Fibroblast of the aortic adventitia (primary cell): ENCODE measurements at regions not wholly inside any gene's neighbourhood (a gene's known extent, or its start where the extent isn't known, plus 50 kb on each side); places are given as distances from the start of the nearest gene placed in this dataset.

Experiments used
- DNase-seq: peaks from one replicate; pipeline ENCODE4 v3.0.0-alpha.2; 2010; ENCODE audit warnings: low read depth
- H3K4me3 ChIP-seq: 2 replicates; pipeline ENCODE4 v1.5.1; 2011; ENCODE audit warnings: low read depth, mild to moderate bottlenecking, control low read depth, low read length, moderate library complexity
- CTCF ChIP-seq: IDR thresholded peaks from 2 replicates; pipeline ENCODE4 v1.5.1; 2011; ENCODE audit warnings: mild to moderate bottlenecking, low read length, control low read depth, inconsistent platforms; ENCODE audit not compliant: insufficient read depth

- no peak for TF ChIP-seq CTCF
- no peak overlapping the region for H3K4me3 ChIP-seq
- peak; percentile 22 for DNase-seq
These were observed 361.4 kb upstream of the PTBP2 start for GRCh38 chr1:96360036-96360795.

GRCh38 chr1:96361271-96361856 is 360.2 kb upstream of the PTBP2 start:
- no peak for DNase-seq
- no peak overlapping the region for H3K4me3 ChIP-seq
- no peak for TF ChIP-seq CTCF

GRCh38 chr1:96361961-96362360 is 359.6 kb upstream of the PTBP2 start:
- TF ChIP-seq CTCF: no peak
- no peak overlapping the region for H3K4me3 ChIP-seq
- DNase-seq: no peak

- DNase-seq: peak; percentile 97
- no peak for TF ChIP-seq CTCF
- no peak overlapping the region for H3K4me3 ChIP-seq
These were observed 359.0 kb upstream of the PTBP2 start for GRCh38 chr1:96362623-96363022.

GRCh38 chr1:96363826-96364225 is 357.8 kb upstream of the PTBP2 start:
- TF ChIP-seq CTCF: no peak

GRCh38 chr1:96364576-96364975 is 357.0 kb upstream of the PTBP2 start:
- DNase-seq: peak; percentile 57
- H3K4me3 ChIP-seq: no peak overlapping the region

More at GRCh38 chr1:96363826-96364225, 357.8 kb upstream of the PTBP2 start:
- no peak overlapping the region for H3K4me3 ChIP-seq
- no peak for DNase-seq

More at GRCh38 chr1:96364576-96364975, 357.0 kb upstream of the PTBP2 start:
- no peak for TF ChIP-seq CTCF
